Loucy (cell line): ENCODE measurements at regions not wholly inside any gene's neighbourhood (a gene's known extent, or its start where the extent isn't known, plus 50 kb on each side); places are given as distances from the start of the nearest gene placed in this dataset.
A peak's percentile ranks its signal among the peaks of the same experiment; 100 is the strongest.

Experiments used
- H2AFZ ChIP-seq: fragments of 200-600 bp; sonication (generic); 2 replicates; pipeline ENCODE4 v1.6.0; 2016; ENCODE audit warnings: antibody characterized with exemption, mild to moderate bottlenecking, low read length, moderate library complexity
- H3F3A ChIP-seq: fragments of 200-600 bp; 2 replicates; pipeline ENCODE4 v1.6.0; 2016; ENCODE audit warnings: antibody characterized with exemption, low read depth, mild to moderate bottlenecking
- H3K27me3 ChIP-seq: fragments of 200-600 bp; sonication (generic); 2 replicates; pipeline ENCODE4 v1.6.1; 2014; ENCODE audit warnings: low read length, mild to moderate bottlenecking; ENCODE audit not compliant: insufficient read depth, poor library complexity, severe bottlenecking
- H3K36me3 ChIP-seq: fragments of 200-600 bp; sonication (generic); 2 replicates; pipeline ENCODE4 v1.6.1; 2016; ENCODE audit warnings: low read length; ENCODE audit not compliant: insufficient read depth
- H3K4me1 ChIP-seq: fragments of 200-600 bp; sonication (generic); 2 replicates; pipeline ENCODE4 v1.5.1; 2014; ENCODE audit warnings: low read length, mild to moderate bottlenecking; ENCODE audit not compliant: insufficient read depth, poor library complexity, severe bottlenecking
- H3K4me2 ChIP-seq: fragments of 200-600 bp; sonication (generic); 2 replicates; pipeline ENCODE4 v1.6.0; 2014; ENCODE audit warnings: antibody characterized with exemption, low read length, low read depth, mild to moderate bottlenecking; ENCODE audit not compliant: poor library complexity, severe bottlenecking
- H3K4me3 ChIP-seq: fragments of 200-600 bp; sonication (generic); 2 replicates; pipeline ENCODE4 v1.5.1; 2014; ENCODE audit warnings: low read length, mild to moderate bottlenecking, mixed read lengths; ENCODE audit not compliant: poor library complexity, severe bottlenecking
- H3K79me2 ChIP-seq: fragments of 200-600 bp; sonication (generic); 2 replicates; pipeline ENCODE4 v1.6.1; 2014; ENCODE audit warnings: low read length; ENCODE audit not compliant: insufficient read depth
- H3K9ac ChIP-seq: fragments of 200-600 bp; sonication (generic); 2 replicates; pipeline ENCODE4 v1.6.0; 2014; ENCODE audit warnings: mild to moderate bottlenecking, low read depth, low read length, moderate library complexity; ENCODE audit not compliant: poor library complexity, severe bottlenecking
- H3K9me2 ChIP-seq: fragments of 200-600 bp; sonication (generic); replicated peaks from 2 replicates; pipeline ENCODE4 v1.6.1; 2016; ENCODE audit warnings: low read depth, low read length, mixed read lengths
- H3K9me3 ChIP-seq: fragments of 200-600 bp; sonication (generic); 2 replicates; pipeline ENCODE4 v1.6.1; 2014; ENCODE audit warnings: mild to moderate bottlenecking, antibody characterized with exemption, low read length, low read depth; ENCODE audit not compliant: insufficient read depth
- H4K20me1 ChIP-seq: fragments of 200-600 bp; sonication (generic); 2 replicates; pipeline ENCODE4 v1.6.0; 2014; ENCODE audit warnings: antibody characterized with exemption, low read length, mild to moderate bottlenecking; ENCODE audit not compliant: insufficient read depth, poor library complexity, severe bottlenecking
- EZH2phosphoT487 ChIP-seq: fragments of 200-600 bp; IDR thresholded peaks from 2 replicates; pipeline ENCODE4 v1.6.1; 2018; ENCODE audit warnings: antibody characterized with exemption, mild to moderate bottlenecking, moderate library complexity, borderline replicate concordance
- TF ChIP-seq, protein P1 (sequence below): fragments of 200-600 bp; sonication (generic); conservative IDR thresholded peaks from 2 replicates; pipeline ENCODE4 v1.5.1; 2014; ENCODE audit warnings: mild to moderate bottlenecking, antibody characterized with exemption, low read length

DNA sequence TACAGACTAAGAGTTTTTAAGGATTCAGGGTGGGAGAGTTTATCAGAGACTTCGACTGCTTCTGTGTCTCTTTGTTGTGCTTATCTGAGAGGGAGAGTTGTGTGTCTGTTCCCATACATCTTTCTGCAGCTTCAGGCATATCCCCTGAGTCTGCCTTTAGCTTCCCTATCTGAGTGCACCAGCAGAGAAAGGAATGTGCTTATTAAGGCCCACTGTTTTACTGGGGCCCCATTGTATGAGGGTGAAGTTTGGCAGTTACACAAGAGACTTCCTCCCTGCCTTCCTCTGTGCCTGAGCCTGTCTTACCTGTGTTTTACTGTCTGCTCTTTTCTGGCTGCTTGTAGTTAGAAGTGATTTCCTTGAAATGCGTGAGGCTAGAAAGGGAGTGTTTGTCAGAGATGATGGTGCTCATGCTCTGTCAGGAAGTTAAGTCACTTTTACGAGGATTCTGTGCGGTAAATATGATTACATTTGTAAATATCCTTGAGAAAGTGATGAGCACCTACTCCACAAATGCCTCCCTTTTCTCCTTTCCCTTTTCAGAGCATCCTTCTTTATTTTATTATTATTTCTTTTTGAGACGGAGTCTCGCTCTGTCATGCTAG is 1228.9 kb upstream of the MIR17HG start:
- no peak for TF ChIP-seq EZH2phosphoT487
- TF ChIP-seq, protein P1, sequence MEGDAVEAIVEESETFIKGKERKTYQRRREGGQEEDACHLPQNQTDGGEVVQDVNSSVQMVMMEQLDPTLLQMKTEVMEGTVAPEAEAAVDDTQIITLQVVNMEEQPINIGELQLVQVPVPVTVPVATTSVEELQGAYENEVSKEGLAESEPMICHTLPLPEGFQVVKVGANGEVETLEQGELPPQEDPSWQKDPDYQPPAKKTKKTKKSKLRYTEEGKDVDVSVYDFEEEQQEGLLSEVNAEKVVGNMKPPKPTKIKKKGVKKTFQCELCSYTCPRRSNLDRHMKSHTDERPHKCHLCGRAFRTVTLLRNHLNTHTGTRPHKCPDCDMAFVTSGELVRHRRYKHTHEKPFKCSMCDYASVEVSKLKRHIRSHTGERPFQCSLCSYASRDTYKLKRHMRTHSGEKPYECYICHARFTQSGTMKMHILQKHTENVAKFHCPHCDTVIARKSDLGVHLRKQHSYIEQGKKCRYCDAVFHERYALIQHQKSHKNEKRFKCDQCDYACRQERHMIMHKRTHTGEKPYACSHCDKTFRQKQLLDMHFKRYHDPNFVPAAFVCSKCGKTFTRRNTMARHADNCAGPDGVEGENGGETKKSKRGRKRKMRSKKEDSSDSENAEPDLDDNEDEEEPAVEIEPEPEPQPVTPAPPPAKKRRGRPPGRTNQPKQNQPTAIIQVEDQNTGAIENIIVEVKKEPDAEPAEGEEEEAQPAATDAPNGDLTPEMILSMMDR, result no peak
- H3K9me2 ChIP-seq, result no peaks in the 10 kb centered on the region
- no peaks in the 10 kb centered on the region for H3K27me3 ChIP-seq
- H3K4me2 ChIP-seq, result no peak overlapping the region
- H3K36me3 ChIP-seq, result no peaks in the 10 kb centered on the region
- H3K4me3 ChIP-seq, result no peak overlapping the region
- peak overlapping the region; percentile 60; the same call in 1 of the 2 replicates for H2AFZ ChIP-seq
- H3K9ac ChIP-seq, result no peak overlapping the region
- no peaks in the 10 kb centered on the region for H3F3A ChIP-seq
- no peaks in the 10 kb centered on the region for H3K4me1 ChIP-seq
- no peaks in the 10 kb centered on the region for H4K20me1 ChIP-seq
- H3K79me2 ChIP-seq, result no peaks in the 10 kb centered on the region
- H3K9me3 ChIP-seq, result no peaks in the 10 kb centered on the region

- Histone ChIP-seq H3F3A (no peaks in the 10 kb centered on the region), H3K9me2 (no peaks in the 10 kb centered on the region), H3K27me3 (no peaks in the 10 kb centered on the region), H3K4me2 (no peak overlapping the region), H3K36me3 (no peaks in the 10 kb centered on the region), H4K20me1 (no peaks in the 10 kb centered on the region), H3K79me2 (no peaks in the 10 kb centered on the region), H3K4me1 (no peaks in the 10 kb centered on the region), H3K9me3 (no peaks in the 10 kb centered on the region), H3K9ac (no peak overlapping the region), H2AFZ (no peak overlapping the region), H3K4me3 (no peak overlapping the region)
- TF ChIP-seq, protein P1, result no peak
Observed at GRCh38 chr13:90120026-90120425, 1227.5 kb upstream of the MIR17HG start.

GRCh38 chr13:90121784-90122183 is 1225.7 kb upstream of the MIR17HG start:
- Histone ChIP-seq H3K27me3 (no peaks in the 10 kb centered on the region), H2AFZ (no peak overlapping the region), H3K9ac (no peak overlapping the region), H4K20me1 (no peaks in the 10 kb centered on the region), H3K9me3 (no peaks in the 10 kb centered on the region), H3K4me1 (no peaks in the 10 kb centered on the region), H3F3A (no peaks in the 10 kb centered on the region), H3K9me2 (no peaks in the 10 kb centered on the region), H3K79me2 (no peaks in the 10 kb centered on the region), H3K4me2 (no peak overlapping the region), H3K36me3 (no peaks in the 10 kb centered on the region), H3K4me3 (no peak overlapping the region)
- TF ChIP-seq, protein P1, result no peak
- no peak for TF ChIP-seq EZH2phosphoT487
